Cardiac muscle cell (in vitro differentiated cells and primary cell): ENCODE measurements at regions not wholly inside any gene's neighbourhood (a gene's known extent, or its start where the extent isn't known, plus 50 kb on each side); places are given as distances from the start of the nearest gene placed in this dataset.
"Not testable (repeated sequence)": the region's sequence is repeated elsewhere in the genome, so short reads cannot be mapped to it uniquely, and the experiment has no call there.

Experiments
- DNase-seq, 2 donors: peaks; one replicate each; pipeline versions ENCODE4 v3.0.0 to v3.0.0-alpha.2; 2010 to 2017; ENCODE audit warnings: low read depth in 1 of 2, low spot score in 1 of 2
- H3K27ac ChIP-seq: fragments of 200-600 bp; sonication (generic); 2 replicates; pipeline ENCODE4 v1.5.1; 2016
- H3K27me3 ChIP-seq: fragments of 200-600 bp; sonication (generic); 2 replicates; pipeline ENCODE4 v1.6.0; 2016; ENCODE audit warnings: control low read depth
- H3K36me3 ChIP-seq: fragments of 200-600 bp; sonication (generic); 2 replicates; pipeline ENCODE4 v1.5.1; 2016; ENCODE audit warnings: control low read depth
- H3K4me1 ChIP-seq: fragments of 200-600 bp; sonication (generic); 2 replicates; pipeline ENCODE4 v1.8.1; 2017; ENCODE audit warnings: low read depth, mild to moderate bottlenecking, mixed run types
- H3K4me3 ChIP-seq: fragments of 200-600 bp; sonication (generic); 2 replicates; pipeline ENCODE4 v1.5.1; 2016; ENCODE audit warnings: mild to moderate bottlenecking
- H3K9me3 ChIP-seq: fragments of 200-600 bp; sonication (generic); 2 replicates; pipeline ENCODE4 v1.5.1; 2017; ENCODE audit warnings: low read depth, mild to moderate bottlenecking, control low read depth
- CTCF ChIP-seq: IDR thresholded peaks from 2 replicates; pipeline ENCODE4 v1.5.1; 2012; ENCODE audit warnings: low read depth, mild to moderate bottlenecking, low read length

GRCh38 chrX:16347968-16348670, 180.8 kb downstream of the MAGEB17 start:
- Histone ChIP-seq H3K27ac (no peak overlapping the region), H3K36me3 (no peaks in the 10 kb centered on the region), H3K4me1 (no peaks in the 10 kb centered on the region), H3K4me3 (no peak overlapping the region), H3K9me3 (no peaks in the 10 kb centered on the region), H3K27me3 (no peaks in the 10 kb centered on the region)
- peak in 1 of 2 donors; percentile 1 for DNase-seq
- no peak for TF ChIP-seq CTCF

GRCh38 chrX:16357902-16358301, 190.6 kb downstream of the MAGEB17 start:
- no peak overlapping the region for H3K27ac ChIP-seq
- H3K4me1 ChIP-seq = no peaks in the 10 kb centered on the region
- H3K9me3 ChIP-seq = no peaks in the 10 kb centered on the region
- no peak for TF ChIP-seq CTCF
- no peaks in the 10 kb centered on the region for H3K27me3 ChIP-seq
- DNase-seq = no peak
- H3K4me3 ChIP-seq = no peak overlapping the region
- H3K36me3 ChIP-seq = no peaks in the 10 kb centered on the region

GRCh38 chrX:16360056-16360455, 192.8 kb downstream of the MAGEB17 start:
- H3K4me1 ChIP-seq, H3K27ac ChIP-seq, DNase-seq, H3K4me3 ChIP-seq, H3K36me3 ChIP-seq, H3K9me3 ChIP-seq, H3K27me3 ChIP-seq: not testable (repeated sequence)

- Histone ChIP-seq H3K4me3 (no peak overlapping the region), H3K27ac (no peak overlapping the region), H3K4me1 (peaks cover 5% of the 10 kb centered on the region), H3K27me3 (no peaks in the 10 kb centered on the region), H3K36me3 (no peaks in the 10 kb centered on the region), H3K9me3 (no peaks in the 10 kb centered on the region)
- DNase-seq = no peak
- no peak for TF ChIP-seq CTCF
Observed at GRCh38 chrX:16368696-16369095, 201.4 kb downstream of the MAGEB17 start.

- Histone ChIP-seq H3K9me3 (no peaks in the 10 kb centered on the region), H3K4me1 (peaks cover 8% of the 10 kb centered on the region), H3K27me3 (no peaks in the 10 kb centered on the region), H3K4me3 (no peak overlapping the region), H3K36me3 (no peaks in the 10 kb centered on the region), H3K27ac (peak overlapping the region; percentile 8)
- DNase-seq = no peak
- TF ChIP-seq CTCF = no peak
Observed at GRCh38 chrX:16376056-16376455, 208.8 kb downstream of the MAGEB17 start.

- Histone ChIP-seq H3K4me1 (no peaks in the 10 kb centered on the region), H3K27ac (no peak overlapping the region), H3K27me3 (no peaks in the 10 kb centered on the region), H3K36me3 (no peaks in the 10 kb centered on the region), H3K4me3 (no peak overlapping the region), H3K9me3 (no peaks in the 10 kb centered on the region)
- no peak for DNase-seq
- no peak for TF ChIP-seq CTCF
Observed at GRCh38 chrX:16386126-16386525, 218.8 kb downstream of the MAGEB17 start.
